CD4-positive, alpha-beta T cell (primary cell): ENCODE measurements at regions not wholly inside any gene's neighbourhood (a gene's known extent, or its start where the extent isn't known, plus 50 kb on each side); places are given as distances from the start of the nearest gene placed in this dataset.
"Not testable (repeated sequence)": the region's sequence is repeated elsewhere in the genome, so short reads cannot be mapped to it uniquely, and the experiment has no call there.

ENCODE experiments used
- ATAC-seq: fragments of 200-7000 bp; cut with Tn5 transposase; one replicate; pipeline ENCODE4 v1.10.0; 2022; ENCODE audit warnings: mild to moderate bottlenecking; ENCODE audit not compliant: poor library complexity
- CTCF ChIA-PET: fragments of 350-600 bp; sonication (Branson Sonifier 250); formaldehyde crosslinking; loops from one replicate; lab custom pipeline; 2021; ENCODE audit warnings: antibody characterized with exemption, inconsistent platforms; lab: Charles Lee
- POLR2A ChIA-PET: fragments of 350-600 bp; sonication (Branson Sonifier 250); formaldehyde crosslinking; loops from one replicate; lab custom pipeline; 2021; ENCODE audit warnings: antibody characterized with exemption, inconsistent platforms; lab: Charles Lee
- DNase-seq, 14 experiments: peaks; one replicate each; pipeline ENCODE4 v3.0.0-alpha.2; 2013 to 2020; ENCODE audit warnings: mixed read lengths in 2 of 14
- H3K27ac ChIP-seq, 2 donors: one replicate each; pipeline versions ENCODE4 v1.5.1 to v1.7.0; 2013; ENCODE audit warnings: low read length in 2 of 2, low read depth in 1 of 2, mild to moderate bottlenecking in 1 of 2
- H3K27me3 ChIP-seq, 2 experiments: 1 replicate in 1 of 2; 2 replicates in 1 of 2; pipeline versions ENCODE4 v1.6.1 to v1.7.0; 2013; ENCODE audit warnings: low read length in 2 of 2, control low read depth in 1 of 2, mild to moderate bottlenecking in 1 of 2, moderate library complexity in 1 of 2; ENCODE audit not compliant: insufficient read depth in 2 of 2, control insufficient read depth in 1 of 2
- H3K36me3 ChIP-seq: one replicate; pipeline ENCODE4 v1.6.1; 2013; ENCODE audit warnings: low read length, control low read depth; ENCODE audit not compliant: insufficient read depth
- H3K4me1 ChIP-seq: one replicate; pipeline ENCODE4 v1.6.1; 2013; ENCODE audit warnings: low read length, control low read depth; ENCODE audit not compliant: insufficient read depth
- H3K4me3 ChIP-seq: one replicate; pipeline ENCODE4 v1.5.1; 2013; ENCODE audit warnings: mild to moderate bottlenecking, low read length, moderate library complexity
- H3K9me3 ChIP-seq, 2 experiments: 1 replicate in 1 of 2; 2 replicates in 1 of 2; pipeline versions ENCODE4 v1.6.1 to v1.7.0; 2013; ENCODE audit warnings: low read length in 2 of 2, mild to moderate bottlenecking in 2 of 2, control low read depth in 1 of 2, moderate library complexity in 1 of 2; ENCODE audit not compliant: control insufficient read depth in 1 of 2, insufficient read depth in 1 of 2
- H3K27ac Mint-ChIP-seq: one replicate; pipeline ENCODE4 v1.8.0; 2020; ENCODE audit warnings: mixed read lengths
- H3K27me3 Mint-ChIP-seq: one replicate; pipeline ENCODE4 v1.8.0; 2021; ENCODE audit warnings: mixed read lengths
- H3K36me3 Mint-ChIP-seq: one replicate; pipeline ENCODE4 v1.8.0; 2021; ENCODE audit warnings: low read depth, mixed read lengths
- H3K4me1 Mint-ChIP-seq: one replicate; pipeline ENCODE4 v1.8.0; 2021; ENCODE audit warnings: low read depth, mixed read lengths
- H3K4me3 Mint-ChIP-seq: one replicate; pipeline ENCODE4 v1.8.0; 2020; ENCODE audit warnings: mild to moderate bottlenecking, mixed read lengths
- H3K9me3 Mint-ChIP-seq: one replicate; pipeline ENCODE4 v1.8.0; 2020; ENCODE audit warnings: mixed read lengths
- CTCF ChIP-seq: fragments of 200-600 bp; IDR thresholded peaks from one replicate; pipeline ENCODE4 v1.8.0; 2022; ENCODE audit warnings: antibody characterized with exemption, mild to moderate bottlenecking
- intact Hi-C, 2 experiments: fragments of 100-400 bp; cut with DNase I in 1 of 2; cut with micrococcal nuclease in 1 of 2; formaldehyde crosslinking; loops; one replicate each; pipeline versions ENCODE4 v1.15.1 to v1.9.0; 2023 to 2025; cut with DNase I, micrococcal nuclease

DNA sequence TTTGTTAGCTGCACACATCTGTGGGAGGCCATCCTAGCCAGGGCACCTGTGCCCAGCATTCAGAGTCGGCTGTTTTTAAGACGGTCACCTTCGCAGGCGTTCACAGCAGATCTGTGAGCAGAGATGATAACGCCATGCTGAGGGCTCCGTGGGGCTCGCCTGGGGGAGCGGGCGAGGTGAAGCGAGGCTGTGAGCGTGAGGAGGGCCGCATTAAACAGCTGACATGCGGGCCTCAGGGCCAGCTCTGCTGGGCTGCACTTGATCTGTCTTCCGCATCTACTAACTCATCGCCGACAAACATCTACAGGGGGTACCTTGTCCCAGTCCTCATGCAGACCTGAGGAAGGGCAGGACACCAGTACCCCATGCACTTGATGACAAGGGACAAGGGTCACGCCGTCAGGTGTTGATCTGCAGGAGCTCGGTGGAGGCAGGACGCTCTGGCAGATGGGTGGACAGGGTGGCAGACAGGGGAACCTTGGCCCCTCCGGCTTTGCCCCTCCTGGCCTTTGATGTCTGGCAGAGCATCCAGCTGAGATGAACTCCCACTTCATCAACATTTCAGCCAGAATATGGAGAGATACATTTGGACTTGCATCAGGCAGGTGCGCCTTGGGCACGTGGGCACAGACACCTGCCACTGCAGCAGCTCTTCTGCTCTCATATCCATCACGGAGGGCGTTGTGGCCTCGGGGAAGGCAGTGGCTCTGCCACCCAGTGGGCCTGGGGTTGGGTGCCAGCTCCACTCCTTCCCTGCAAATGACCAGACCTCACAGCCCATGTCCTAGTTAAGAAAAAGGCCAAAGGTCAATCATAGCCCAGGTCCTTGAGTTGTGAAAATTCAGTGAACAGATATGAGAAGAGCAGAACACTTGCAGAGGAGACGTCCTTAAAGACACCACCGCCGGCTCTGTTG lies 822.9 kb downstream of the BRD1 start:
- peaks cover 6% of the 10 kb centered on the region for H3K9me3 Mint-ChIP-seq

GRCh38 chr22:48997605-48998004 lies 830.1 kb downstream of the BRD1 start:
- H3K36me3 Mint-ChIP-seq, POLR2A ChIA-PET, H3K9me3 Mint-ChIP-seq, H3K27ac ChIP-seq, intact Hi-C loops, H3K4me1 Mint-ChIP-seq, H3K36me3 ChIP-seq, H3K4me3 ChIP-seq, H3K4me3 Mint-ChIP-seq, DNase-seq, H3K4me1 ChIP-seq, H3K9me3 ChIP-seq, H3K27ac Mint-ChIP-seq, H3K27me3 ChIP-seq, H3K27me3 Mint-ChIP-seq, CTCF ChIA-PET, ATAC-seq: not testable (repeated sequence)

More for the DNA sequence above, 822.9 kb downstream of the BRD1 start:
- TF ChIP-seq CTCF = no peak
- Histone ChIP-seq H3K4me3 (no peak overlapping the region), H3K36me3 (no peaks in the 10 kb centered on the region), H3K27me3 (peaks cover 0 to 5% of the 10 kb centered on the region in 2 experiments), H3K9me3 (peaks cover 0 to 15% of the 10 kb centered on the region in 2 experiments), H3K4me1 (no peaks in the 10 kb centered on the region), H3K27ac (no peak overlapping the region)
- Mint-ChIP-seq H3K4me1 (no peaks in the 10 kb centered on the region), H3K27ac (no peak overlapping the region), H3K4me3 (no peak overlapping the region), H3K27me3 (peaks cover 2% of the 10 kb centered on the region), H3K36me3 (no peaks in the 10 kb centered on the region)
- intact Hi-C loops = no loop called here
- ATAC-seq (no peak), DNase-seq (peak in 1 of 14 experiments; percentile 14)
- ChIA-PET CTCF (no interaction called here), POLR2A (no interaction called here)

DNA sequence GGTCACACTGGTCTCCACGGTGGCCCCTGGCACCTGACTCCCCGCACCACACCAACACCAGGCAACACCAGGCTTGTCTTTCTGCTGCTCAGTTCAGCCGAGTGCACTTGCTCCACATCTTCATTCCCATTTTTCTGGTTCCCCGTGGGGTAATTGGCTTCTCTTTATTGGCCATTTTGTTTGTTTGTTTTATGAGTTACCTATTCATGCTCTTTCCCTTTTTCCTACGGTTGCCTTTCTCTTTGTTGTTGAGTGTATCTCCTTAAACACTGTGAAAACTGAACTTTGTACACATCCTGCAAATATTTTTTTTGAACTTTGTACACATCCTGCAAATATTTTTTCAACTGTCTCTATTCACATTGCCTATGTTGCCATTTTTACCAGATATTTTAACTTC lies 834.0 kb downstream of the BRD1 start:
- Mint-ChIP-seq H3K4me1 (no peaks in the 10 kb centered on the region), H3K9me3 (no peaks in the 10 kb centered on the region), H3K36me3 (no peaks in the 10 kb centered on the region), H3K27me3 (no peaks in the 10 kb centered on the region), H3K27ac (no peak overlapping the region), H3K4me3 (no peak overlapping the region)
- no peaks in the 10 kb centered on the region for H3K4me1 ChIP-seq
- H3K27ac ChIP-seq = no peak overlapping the region
- H3K27me3 ChIP-seq = peaks cover 0 to 2% of the 10 kb centered on the region in 2 experiments
- intact Hi-C loops = no loop called here
- ChIA-PET CTCF (no interaction called here), POLR2A (no interaction called here)
- no peak overlapping the region for H3K4me3 ChIP-seq
- DNase-seq (no peak), ATAC-seq (no peak)
- H3K9me3 ChIP-seq = no peaks in the 10 kb centered on the region
- H3K36me3 ChIP-seq = no peaks in the 10 kb centered on the region
- no peak for TF ChIP-seq CTCF
